ENCODE measurements at regions not wholly inside any gene's neighbourhood (a gene's known extent, or its start where the extent isn't known, plus 50 kb on each side); places are given as distances from the start of the nearest gene placed in this dataset.

DNA sequence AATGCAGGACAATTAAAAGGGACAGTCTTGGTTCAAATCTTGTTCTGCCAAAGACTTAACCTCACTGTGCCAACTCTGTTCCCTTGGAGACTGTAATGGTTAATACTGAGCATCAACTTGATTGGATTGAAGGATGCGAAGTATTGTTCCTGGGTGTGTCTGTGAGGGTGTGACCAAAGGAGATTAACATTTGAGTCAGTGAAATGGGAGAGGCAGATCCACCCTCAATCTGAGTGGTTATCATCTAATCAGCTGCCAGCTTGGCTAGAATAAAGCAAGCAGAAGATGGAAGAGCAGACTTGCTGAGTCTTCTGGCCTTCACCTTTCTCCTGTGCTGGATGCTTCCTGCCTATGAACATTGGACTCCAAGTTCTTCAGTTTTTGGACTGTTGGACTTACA lies 474.4 kb downstream of the CD83 start:
- TF ChIP-seq, protein P1, sequence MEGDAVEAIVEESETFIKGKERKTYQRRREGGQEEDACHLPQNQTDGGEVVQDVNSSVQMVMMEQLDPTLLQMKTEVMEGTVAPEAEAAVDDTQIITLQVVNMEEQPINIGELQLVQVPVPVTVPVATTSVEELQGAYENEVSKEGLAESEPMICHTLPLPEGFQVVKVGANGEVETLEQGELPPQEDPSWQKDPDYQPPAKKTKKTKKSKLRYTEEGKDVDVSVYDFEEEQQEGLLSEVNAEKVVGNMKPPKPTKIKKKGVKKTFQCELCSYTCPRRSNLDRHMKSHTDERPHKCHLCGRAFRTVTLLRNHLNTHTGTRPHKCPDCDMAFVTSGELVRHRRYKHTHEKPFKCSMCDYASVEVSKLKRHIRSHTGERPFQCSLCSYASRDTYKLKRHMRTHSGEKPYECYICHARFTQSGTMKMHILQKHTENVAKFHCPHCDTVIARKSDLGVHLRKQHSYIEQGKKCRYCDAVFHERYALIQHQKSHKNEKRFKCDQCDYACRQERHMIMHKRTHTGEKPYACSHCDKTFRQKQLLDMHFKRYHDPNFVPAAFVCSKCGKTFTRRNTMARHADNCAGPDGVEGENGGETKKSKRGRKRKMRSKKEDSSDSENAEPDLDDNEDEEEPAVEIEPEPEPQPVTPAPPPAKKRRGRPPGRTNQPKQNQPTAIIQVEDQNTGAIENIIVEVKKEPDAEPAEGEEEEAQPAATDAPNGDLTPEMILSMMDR (IDR thresholded peaks at IDR 0.05): no peak

GRCh38 chr6:14593286-14593685 lies 475.7 kb downstream of the CD83 start:
- TF ChIP-seq, protein P1 (IDR thresholded peaks at IDR 0.05): no peak

- TF ChIP-seq, protein P1 (IDR thresholded peaks at IDR 0.05): no peak
These were observed 478.2 kb downstream of the CD83 start for GRCh38 chr6:14595751-14596150.

DNA sequence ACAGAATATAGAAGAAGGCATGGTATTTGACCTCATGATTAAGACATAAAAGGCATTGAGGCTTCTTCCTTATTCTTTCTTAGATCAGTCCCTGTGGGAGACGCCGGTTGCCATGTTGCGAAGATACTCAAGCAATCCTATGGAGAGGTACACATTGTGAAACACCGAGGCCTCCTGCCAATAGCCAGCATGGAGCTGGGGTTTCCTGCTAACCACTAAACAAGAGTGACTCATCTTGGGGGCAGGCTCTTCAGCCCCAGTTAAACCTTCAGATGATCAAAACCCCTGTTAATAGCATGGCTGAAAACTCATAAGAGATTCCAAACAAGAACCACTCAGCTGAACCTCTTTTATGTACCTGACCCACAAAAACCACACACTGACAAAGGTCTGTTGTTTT lies 478.8 kb downstream of the CD83 start:
- TF ChIP-seq, protein P1 (IDR thresholded peaks at IDR 0.05): no peak

GRCh38 chr6:14597090-14597489 lies 479.5 kb downstream of the CD83 start:
- TF ChIP-seq, protein P1 (IDR thresholded peaks at IDR 0.05): no peak

GRCh38 chr6:14598017-14598864 lies 480.7 kb downstream of the CD83 start:
- TF ChIP-seq, protein P1 (IDR thresholded peaks at IDR 0.05): no peak

DNA sequence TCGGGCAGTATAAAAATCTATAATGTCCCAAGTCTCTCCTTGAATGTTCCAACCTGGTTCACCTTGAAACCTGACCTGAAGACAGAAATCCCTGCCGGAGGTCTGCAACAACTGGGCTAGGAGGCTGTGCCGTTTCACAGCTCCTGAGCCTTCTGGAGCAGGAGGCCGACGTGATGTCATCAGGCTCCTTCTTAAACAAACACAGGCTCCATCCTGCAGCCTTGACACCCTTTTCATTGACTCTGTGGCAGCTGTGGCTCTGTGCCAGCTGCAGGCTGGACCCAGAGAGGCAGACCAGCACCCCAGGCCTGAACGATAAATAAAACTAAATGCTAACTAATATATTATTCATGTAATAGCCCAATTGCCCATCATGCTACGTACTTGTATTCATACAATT lies 483.9 kb downstream of the CD83 start:
- TF ChIP-seq, protein P1 (IDR thresholded peaks at IDR 0.05): no peak
